GM12875 (cell line): ENCODE measurements at regions not wholly inside any gene's neighbourhood (a gene's known extent, or its start where the extent isn't known, plus 50 kb on each side); places are given as distances from the start of the nearest gene placed in this dataset.
A peak's percentile ranks its signal among the peaks of the same experiment; 100 is the strongest.

Experiments
- H3K4me3 ChIP-seq: one replicate; pipeline ENCODE4 v1.5.1; 2011; ENCODE audit warnings: low read depth, low read length, control low read depth
- CTCF ChIP-seq: IDR thresholded peaks from 2 replicates; pipeline ENCODE4 v1.5.1; 2011; ENCODE audit warnings: low read depth, mild to moderate bottlenecking, control low read depth, inconsistent platforms, low read length, moderate library complexity, borderline replicate concordance; ENCODE audit not compliant: insufficient read depth

DNA sequence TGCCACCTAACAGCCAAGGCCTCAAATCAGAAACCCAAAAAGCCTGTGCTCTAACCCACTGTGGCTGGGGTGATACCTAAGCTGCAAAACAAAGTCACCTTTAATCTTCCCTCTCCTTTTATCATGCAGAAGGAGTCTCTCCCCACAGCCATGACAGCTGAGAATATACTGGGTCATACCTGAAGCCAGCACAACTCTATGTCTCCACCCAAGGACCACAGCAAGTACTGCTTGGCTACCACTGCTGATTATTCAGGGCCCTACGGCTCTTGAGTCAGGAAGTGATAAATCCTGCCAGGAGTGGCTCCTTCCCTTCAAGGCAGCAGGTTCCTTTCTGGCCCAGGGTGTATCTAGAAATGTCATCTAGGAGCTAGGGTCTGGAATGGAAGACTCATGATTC lies 151.5 kb upstream of the TOM1L1 start:
- TF ChIP-seq CTCF: no peak
- H3K4me3 ChIP-seq: no peak overlapping the region

- TF ChIP-seq CTCF: peak; percentile 78
- H3K4me3 ChIP-seq: no peak overlapping the region
Measured at GRCh38 chr17:54754560-54754959, 146.1 kb upstream of the TOM1L1 start.

DNA sequence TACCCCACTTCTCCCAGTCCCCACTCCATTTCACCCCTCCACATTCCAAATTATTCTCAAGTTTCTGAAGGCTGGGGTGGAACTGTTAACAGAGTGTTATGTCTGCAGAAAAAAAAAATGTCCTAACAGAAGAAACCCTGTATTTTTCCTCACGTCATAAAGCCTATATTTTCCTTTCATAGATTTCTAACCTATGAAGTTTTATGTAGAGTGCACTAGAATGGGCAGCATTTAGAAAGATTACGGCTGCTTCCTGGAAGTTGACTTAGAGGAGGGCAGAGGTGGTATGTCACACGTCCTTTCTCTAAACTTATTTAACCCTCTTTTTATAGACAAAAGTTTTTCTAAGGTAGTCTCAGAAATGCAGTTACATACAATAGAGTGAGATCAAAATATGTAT lies 139.8 kb upstream of the TOM1L1 start:
- TF ChIP-seq CTCF: no peak
- H3K4me3 ChIP-seq: no peak overlapping the region

DNA sequence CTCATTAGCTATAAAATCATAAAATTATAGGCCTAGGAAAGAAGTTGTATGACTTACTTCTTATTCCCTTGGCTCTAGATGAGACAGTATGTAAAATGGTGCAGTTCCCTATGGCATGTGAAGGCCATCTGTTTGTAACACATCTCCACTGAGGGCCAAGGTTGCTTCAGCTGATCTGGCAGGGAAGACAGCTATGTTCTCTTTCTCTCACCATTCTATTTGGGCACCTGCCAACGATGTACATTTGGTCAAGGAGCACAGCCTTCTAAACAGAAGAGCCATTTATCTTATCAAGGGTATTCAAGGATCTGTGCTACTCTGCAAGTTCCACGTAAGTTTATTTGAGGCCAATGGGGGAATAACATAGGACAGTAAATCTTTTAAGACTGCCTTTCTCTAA lies 129.8 kb upstream of the TOM1L1 start:
- no peak overlapping the region for H3K4me3 ChIP-seq
- no peak for TF ChIP-seq CTCF

DNA sequence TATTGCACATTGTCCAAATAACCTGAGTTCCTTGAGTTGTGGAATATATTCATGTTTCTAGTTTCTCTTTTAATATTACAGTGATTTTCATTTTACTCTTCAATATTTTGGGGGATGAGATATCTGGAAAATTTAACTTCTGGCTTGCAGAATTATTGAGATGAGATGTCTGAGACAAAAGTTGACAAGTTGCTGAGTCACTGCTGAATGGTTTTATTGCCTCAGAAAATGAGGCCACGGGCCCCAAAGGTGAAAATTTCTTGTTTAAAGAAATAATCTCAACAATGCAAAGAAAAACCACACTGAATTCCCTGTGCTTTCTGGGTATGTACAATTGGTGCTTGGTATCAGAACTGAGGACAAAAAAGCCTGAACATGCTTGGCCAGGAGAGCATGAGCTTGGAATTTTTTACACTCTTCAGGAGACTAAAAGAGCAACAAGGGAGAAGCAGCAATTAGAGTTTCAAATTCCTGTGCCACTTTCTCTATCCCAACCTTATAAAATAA lies 129.2 kb upstream of the TOM1L1 start:
- no peak overlapping the region for H3K4me3 ChIP-seq
- no peak for TF ChIP-seq CTCF

DNA sequence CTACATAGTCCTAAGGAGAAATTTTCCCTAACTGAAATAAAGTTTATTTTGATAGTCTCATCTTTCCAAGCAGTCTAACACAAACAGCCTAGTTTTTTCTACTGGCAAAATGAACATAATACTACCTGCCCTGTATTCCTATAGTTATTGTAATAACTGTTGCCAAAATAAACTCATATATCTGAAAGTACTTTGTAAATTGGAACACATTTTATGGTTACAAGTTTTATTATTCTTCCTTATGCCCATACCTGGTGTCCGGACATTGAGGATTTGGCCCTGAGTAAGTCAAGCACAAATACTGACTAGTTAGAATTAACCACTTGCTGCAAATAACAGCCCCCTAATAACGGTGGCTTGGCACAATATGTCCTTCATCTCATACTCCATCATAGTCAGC lies 120.4 kb upstream of the TOM1L1 start:
- TF ChIP-seq CTCF: no peak

DNA sequence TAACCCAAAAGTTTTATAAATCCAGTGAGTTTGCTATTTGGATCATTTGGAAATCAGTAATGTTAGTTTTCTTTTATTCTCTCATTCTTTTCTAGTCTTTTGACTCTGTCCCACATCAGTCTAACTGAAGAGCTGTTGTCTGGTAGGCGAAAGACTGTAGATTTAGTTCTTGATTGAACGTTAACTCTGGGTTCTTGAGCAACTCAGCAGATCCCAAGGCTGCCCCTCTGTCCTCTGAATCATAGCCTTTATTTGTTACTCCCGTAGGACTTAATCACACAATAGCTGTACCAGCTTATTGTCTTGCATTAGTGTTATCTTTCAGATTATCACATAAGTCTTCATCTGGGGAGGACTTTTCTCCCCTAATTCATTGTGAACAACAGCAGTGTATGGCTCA lies 119.3 kb upstream of the TOM1L1 start:
- H3K4me3 ChIP-seq: no peak overlapping the region
- no peak for TF ChIP-seq CTCF

More for the DNA sequence above, 120.4 kb upstream of the TOM1L1 start:
- H3K4me3 ChIP-seq: no peak overlapping the region
